Kidney (tissue), 13 donors: ENCODE measurements at regions not wholly inside any gene's neighbourhood (a gene's known extent, or its start where the extent isn't known, plus 50 kb on each side); places are given as distances from the start of the nearest gene placed in this dataset.

ENCODE experiments used
- DNase-seq, 5 donors: peaks; one replicate each; pipeline ENCODE4 v3.0.0-alpha.2; 2013 to 2020
- FAIRE-seq: peaks from 2 replicates; lab custom pipeline; 2012; peaks lifted over from hg19 to GRCh38; lab: Jason Lieb, UNC
- H3K27ac ChIP-seq, 2 donors: one replicate each; pipeline ENCODE4 v1.7.0; 2013; ENCODE audit warnings: low read depth in 2 of 2, low read length in 2 of 2, inconsistent platforms in 1 of 2
- H3K27me3 ChIP-seq: one replicate; pipeline ENCODE4 v1.7.1; 2013; ENCODE audit warnings: low read length, inconsistent platforms; ENCODE audit not compliant: control insufficient read depth, insufficient read depth
- H3K36me3 ChIP-seq, 3 donors: one replicate each; pipeline versions ENCODE4 v1.7.0 to v1.7.1; 2013; ENCODE audit warnings: low read length in 3 of 3, control low read depth in 1 of 3, inconsistent platforms in 1 of 3; ENCODE audit not compliant: insufficient read depth in 3 of 3, control insufficient read depth in 2 of 3
- H3K4me1 ChIP-seq, 3 donors: one replicate each; pipeline versions ENCODE4 v1.7.0 to v1.7.1; 2013; ENCODE audit warnings: low read length in 3 of 3, inconsistent platforms in 1 of 3, low read depth in 1 of 3; ENCODE audit not compliant: control insufficient read depth in 2 of 3, insufficient read depth in 2 of 3
- H3K4me3 ChIP-seq, 3 donors: one replicate each; pipeline versions ENCODE4 v1.7.0 to v1.8.1; 2013; ENCODE audit warnings: low read length in 3 of 3, control low read depth in 1 of 3, inconsistent platforms in 1 of 3
- H3K9ac ChIP-seq, 3 donors: one replicate each; pipeline versions ENCODE4 v1.7.0 to v1.7.1; 2013; ENCODE audit warnings: low read length in 3 of 3, control low read depth in 1 of 3, inconsistent platforms in 1 of 3
- H3K9me3 ChIP-seq, 3 donors: one replicate each; pipeline versions ENCODE4 v1.7.0 to v1.7.1; 2013; ENCODE audit warnings: low read length in 3 of 3, control low read depth in 1 of 3, inconsistent platforms in 1 of 3; ENCODE audit not compliant: control insufficient read depth in 2 of 3, insufficient read depth in 1 of 3
- intact Hi-C: fragments of 100-400 bp; cut with DNase I; formaldehyde crosslinking; loops from one replicate; pipeline ENCODE4 v1.11.1; 2022
- TF ChIP-seq, protein P1 (sequence below): IDR thresholded peaks from 3 replicates; pipeline ENCODE4 v1.5.1; 2012; ENCODE audit warnings: mild to moderate bottlenecking, moderate library complexity, borderline replicate concordance; ENCODE audit not compliant: insufficient read depth; ENCODE audit errors: extremely low read depth
- donor health status: control.
- donor health status: control.
- donor health status: control.
- donor health status: control.
- donor health status: control.
- donor health status: DM: yes; HTN: yes; CAD: no.
- donor health status: Normal renal cell carcinoma (clear cell type).

DNA sequence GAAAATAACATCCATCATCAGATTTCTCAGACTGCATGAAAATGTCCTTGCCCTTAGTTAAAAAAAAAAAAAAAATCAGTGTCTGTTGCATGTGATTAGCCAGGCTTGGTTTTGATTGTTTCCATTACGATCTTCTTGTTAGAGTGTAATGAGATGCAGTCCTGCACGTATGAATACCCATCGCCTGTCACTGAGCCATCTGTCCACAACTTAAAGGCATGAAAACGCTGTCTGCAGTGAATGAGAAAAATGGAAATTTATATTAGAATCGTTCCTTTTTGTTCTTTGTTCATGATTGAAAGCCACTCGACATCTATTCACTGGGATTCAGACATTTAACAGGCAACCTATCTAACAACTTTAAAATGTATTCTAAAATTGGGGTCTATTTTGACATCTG is 521.7 kb upstream of the SPHKAP start:
- no peak overlapping the region for H3K27ac ChIP-seq
- H3K9me3 ChIP-seq = no peaks in the 10 kb centered on the region
- no peak overlapping the region for H3K4me3 ChIP-seq
- DNase-seq = no peak
- intact Hi-C loops = no loop called here
- TF ChIP-seq, protein P1, sequence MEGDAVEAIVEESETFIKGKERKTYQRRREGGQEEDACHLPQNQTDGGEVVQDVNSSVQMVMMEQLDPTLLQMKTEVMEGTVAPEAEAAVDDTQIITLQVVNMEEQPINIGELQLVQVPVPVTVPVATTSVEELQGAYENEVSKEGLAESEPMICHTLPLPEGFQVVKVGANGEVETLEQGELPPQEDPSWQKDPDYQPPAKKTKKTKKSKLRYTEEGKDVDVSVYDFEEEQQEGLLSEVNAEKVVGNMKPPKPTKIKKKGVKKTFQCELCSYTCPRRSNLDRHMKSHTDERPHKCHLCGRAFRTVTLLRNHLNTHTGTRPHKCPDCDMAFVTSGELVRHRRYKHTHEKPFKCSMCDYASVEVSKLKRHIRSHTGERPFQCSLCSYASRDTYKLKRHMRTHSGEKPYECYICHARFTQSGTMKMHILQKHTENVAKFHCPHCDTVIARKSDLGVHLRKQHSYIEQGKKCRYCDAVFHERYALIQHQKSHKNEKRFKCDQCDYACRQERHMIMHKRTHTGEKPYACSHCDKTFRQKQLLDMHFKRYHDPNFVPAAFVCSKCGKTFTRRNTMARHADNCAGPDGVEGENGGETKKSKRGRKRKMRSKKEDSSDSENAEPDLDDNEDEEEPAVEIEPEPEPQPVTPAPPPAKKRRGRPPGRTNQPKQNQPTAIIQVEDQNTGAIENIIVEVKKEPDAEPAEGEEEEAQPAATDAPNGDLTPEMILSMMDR = no peak
- no peak for FAIRE-seq
- no peak overlapping the region for H3K9ac ChIP-seq
- no peaks in the 10 kb centered on the region for H3K27me3 ChIP-seq
- no peaks in the 10 kb centered on the region for H3K4me1 ChIP-seq
- no peaks in the 10 kb centered on the region for H3K36me3 ChIP-seq

DNA sequence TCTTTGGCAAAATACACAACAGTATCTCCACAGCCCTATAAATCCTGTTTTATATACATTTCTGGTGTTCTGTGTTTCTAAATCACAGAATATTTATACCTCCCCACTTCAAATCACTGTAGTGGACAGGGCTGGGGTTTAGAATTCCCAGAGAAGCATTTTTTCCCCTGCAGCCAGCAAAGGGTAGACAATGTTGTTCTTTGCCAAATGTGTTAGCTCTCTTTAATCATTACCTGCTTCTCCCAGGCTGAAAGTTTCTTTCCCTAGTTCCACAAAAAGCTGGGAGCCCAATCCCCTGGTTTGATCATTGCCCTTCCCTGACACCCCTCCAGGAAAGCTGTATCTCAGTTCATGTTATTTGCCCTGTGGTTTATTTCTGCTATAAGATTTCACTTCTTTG is 520.0 kb upstream of the SPHKAP start:
- TF ChIP-seq, protein P1 = no peak
- Histone ChIP-seq H3K27me3 (no peaks in the 10 kb centered on the region), H3K36me3 (no peaks in the 10 kb centered on the region), H3K9me3 (no peaks in the 10 kb centered on the region), H3K9ac (no peak overlapping the region), H3K4me3 (no peak overlapping the region), H3K27ac (no peak overlapping the region), H3K4me1 (no peaks in the 10 kb centered on the region)
- no peak for FAIRE-seq
- no peak for DNase-seq
- intact Hi-C loops = no loop called here

DNA sequence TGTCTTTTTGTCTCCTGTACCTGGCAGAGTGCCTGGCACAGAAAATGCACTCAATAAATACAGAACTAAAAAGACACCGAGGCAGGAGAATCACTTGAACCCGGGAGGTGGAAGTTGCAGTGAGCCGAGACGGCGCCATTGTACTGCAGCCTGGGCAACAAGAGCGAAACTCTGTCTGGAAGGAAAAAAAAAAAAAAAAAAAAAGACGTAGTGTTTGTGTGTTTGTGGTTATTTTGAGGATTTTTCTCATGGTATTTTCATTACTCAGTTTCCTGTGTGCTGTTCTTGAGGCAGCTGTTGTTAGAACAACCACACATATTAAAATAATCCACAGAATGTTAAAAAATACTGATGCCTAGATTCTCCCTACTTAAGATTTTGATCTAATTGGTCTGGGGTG is 519.2 kb upstream of the SPHKAP start:
- Histone ChIP-seq H3K36me3 (no peaks in the 10 kb centered on the region), H3K9ac (no peak overlapping the region), H3K27ac (no peak overlapping the region), H3K27me3 (no peaks in the 10 kb centered on the region), H3K9me3 (no peaks in the 10 kb centered on the region), H3K4me1 (no peaks in the 10 kb centered on the region), H3K4me3 (no peak overlapping the region)
- no peak for DNase-seq
- TF ChIP-seq, protein P1 = no peak
- FAIRE-seq = no peak
- intact Hi-C loops = no loop called here

DNA sequence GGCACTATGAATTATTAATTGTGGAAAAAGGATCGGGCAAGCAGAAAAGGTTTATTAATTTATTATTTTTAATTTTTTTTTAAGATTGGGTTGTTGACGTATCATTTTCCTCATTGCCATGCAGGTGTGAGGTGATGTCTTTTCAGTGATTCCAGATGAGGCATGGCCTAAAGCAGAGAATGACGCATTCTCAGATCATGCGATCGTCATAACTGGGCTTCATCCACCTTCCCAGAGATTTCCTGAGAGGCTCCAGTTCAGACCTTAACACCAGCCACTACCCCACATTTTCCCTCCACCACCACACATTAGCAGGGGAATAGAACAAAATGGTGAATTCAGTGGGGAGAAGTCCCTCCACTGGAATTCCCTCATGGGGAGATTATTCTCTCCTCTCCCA is 518.4 kb upstream of the SPHKAP start:
- Histone ChIP-seq H3K36me3 (no peaks in the 10 kb centered on the region), H3K27me3 (no peaks in the 10 kb centered on the region), H3K9me3 (no peaks in the 10 kb centered on the region), H3K4me3 (no peak overlapping the region), H3K27ac (no peak overlapping the region), H3K9ac (no peak overlapping the region), H3K4me1 (no peaks in the 10 kb centered on the region)
- no peak for FAIRE-seq
- intact Hi-C loops = no loop called here
- TF ChIP-seq, protein P1 = no peak
- no peak for DNase-seq
